Testis (tissue), 2 donors: ENCODE measurements at regions not wholly inside any gene's neighbourhood (a gene's known extent, or its start where the extent isn't known, plus 50 kb on each side); places are given as distances from the start of the nearest gene placed in this dataset.
A peak's percentile ranks its signal among the peaks of the same experiment; 100 is the strongest.

Source experiments
- DNase-seq: peaks from one replicate; pipeline ENCODE4 v3.0.0-alpha.2; 2019
- H3K27ac ChIP-seq, 2 donors: fragments of 200-600 bp; sonication (generic); one replicate each; pipeline ENCODE4 v1.5.1; 2019
- H3K27me3 ChIP-seq: fragments of 200-600 bp; sonication (generic); one replicate; pipeline ENCODE4 v1.5.1; 2019
- H3K36me3 ChIP-seq: fragments of 200-600 bp; sonication (generic); one replicate; pipeline ENCODE4 v1.5.1; 2017; ENCODE audit warnings: low read depth; ENCODE audit errors: missing control alignments
- H3K4me1 ChIP-seq: fragments of 200-600 bp; sonication (generic); one replicate; pipeline ENCODE4 v1.5.1; 2019
- H3K4me3 ChIP-seq, 2 donors: fragments of 200-600 bp; sonication (generic); one replicate each; pipeline ENCODE4 v1.5.1; 2017 to 2019
- H3K9me3 ChIP-seq: fragments of 200-600 bp; sonication (generic); one replicate; pipeline ENCODE4 v1.5.1; 2017
- POLR2A ChIP-seq: fragments of 450-650 bp; IDR thresholded peaks from one replicate; pipeline ENCODE4 v1.6.1; 2017; ENCODE audit warnings: antibody characterized with exemption, mild to moderate bottlenecking, moderate library complexity
- WGBS, 2 donors: methylation state at CpG; one replicate each; pipeline ENCODE4 v1.1.5; 2018; 5-methylcytosine and 5-hydroxymethylcytosine counted together
- intact Hi-C: fragments of 100-400 bp; cut with DNase I; formaldehyde crosslinking; loops from one replicate; pipeline ENCODE4 v1.15.1; 2023; ENCODE audit warnings: low total_unique reads
- TF ChIP-seq, protein P1 (sequence below), 3 experiments: fragments of 450-650 bp in 2 of 3; fragments of 200-600 bp in 1 of 3; sonication (generic) in 1 of 3; IDR thresholded peaks; one replicate each; pipeline ENCODE4 v1.5.1; 2016 to 2019; ENCODE audit warnings: antibody characterized with exemption in 3 of 3, mild to moderate bottlenecking in 2 of 3, moderate library complexity in 1 of 3

DNA sequence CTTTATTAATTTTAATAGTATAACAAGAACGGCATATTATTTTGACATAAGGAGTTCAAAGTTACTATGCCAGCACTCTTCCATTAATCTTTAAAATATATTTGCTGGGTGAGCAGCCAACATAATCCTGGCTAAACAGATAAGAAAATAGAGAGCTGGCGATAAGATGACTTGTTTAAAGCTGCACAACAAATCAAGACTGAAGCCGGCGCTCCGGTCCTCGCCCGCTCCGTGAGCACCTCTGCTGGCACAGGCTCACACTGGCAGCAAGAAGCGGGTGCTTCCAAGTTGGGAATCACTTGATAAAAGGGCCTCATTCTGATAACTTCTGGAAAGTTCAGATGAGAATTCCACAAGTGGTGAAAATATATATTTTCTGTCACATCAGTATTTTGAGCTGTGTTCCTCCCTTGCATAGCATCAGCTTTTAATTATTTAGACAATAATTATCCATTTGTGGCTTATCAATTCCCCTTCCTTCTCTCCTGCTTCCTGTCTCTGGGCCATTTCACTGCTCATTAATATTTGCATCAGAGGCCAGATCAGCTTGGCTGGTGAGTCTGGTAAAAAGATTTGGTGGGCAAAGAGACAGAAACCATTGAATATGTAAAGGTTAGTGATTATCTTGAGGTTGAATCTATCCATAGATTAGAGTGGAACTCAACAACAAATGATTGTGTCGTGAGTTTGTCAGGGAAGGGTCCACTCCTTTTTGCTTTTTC, 205.3 kb downstream of the MZT1 start:
- DNase-seq, result no peak
- Histone ChIP-seq H3K9me3 (no peaks in the 10 kb centered on the region), H3K27me3 (no peaks in the 10 kb centered on the region), H3K36me3 (no peaks in the 10 kb centered on the region), H3K4me3 (no peak overlapping the region), H3K4me1 (no peaks in the 10 kb centered on the region), H3K27ac (no peak overlapping the region)
- intact Hi-C loops, result no loop called here
- 58 to 76% methylated on average over 10 of the region's 10 CpGs for WGBS, 2 donors
- TF ChIP-seq, protein P1, sequence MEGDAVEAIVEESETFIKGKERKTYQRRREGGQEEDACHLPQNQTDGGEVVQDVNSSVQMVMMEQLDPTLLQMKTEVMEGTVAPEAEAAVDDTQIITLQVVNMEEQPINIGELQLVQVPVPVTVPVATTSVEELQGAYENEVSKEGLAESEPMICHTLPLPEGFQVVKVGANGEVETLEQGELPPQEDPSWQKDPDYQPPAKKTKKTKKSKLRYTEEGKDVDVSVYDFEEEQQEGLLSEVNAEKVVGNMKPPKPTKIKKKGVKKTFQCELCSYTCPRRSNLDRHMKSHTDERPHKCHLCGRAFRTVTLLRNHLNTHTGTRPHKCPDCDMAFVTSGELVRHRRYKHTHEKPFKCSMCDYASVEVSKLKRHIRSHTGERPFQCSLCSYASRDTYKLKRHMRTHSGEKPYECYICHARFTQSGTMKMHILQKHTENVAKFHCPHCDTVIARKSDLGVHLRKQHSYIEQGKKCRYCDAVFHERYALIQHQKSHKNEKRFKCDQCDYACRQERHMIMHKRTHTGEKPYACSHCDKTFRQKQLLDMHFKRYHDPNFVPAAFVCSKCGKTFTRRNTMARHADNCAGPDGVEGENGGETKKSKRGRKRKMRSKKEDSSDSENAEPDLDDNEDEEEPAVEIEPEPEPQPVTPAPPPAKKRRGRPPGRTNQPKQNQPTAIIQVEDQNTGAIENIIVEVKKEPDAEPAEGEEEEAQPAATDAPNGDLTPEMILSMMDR (IDR thresholded peaks at IDR 0.05), result no peak

DNA sequence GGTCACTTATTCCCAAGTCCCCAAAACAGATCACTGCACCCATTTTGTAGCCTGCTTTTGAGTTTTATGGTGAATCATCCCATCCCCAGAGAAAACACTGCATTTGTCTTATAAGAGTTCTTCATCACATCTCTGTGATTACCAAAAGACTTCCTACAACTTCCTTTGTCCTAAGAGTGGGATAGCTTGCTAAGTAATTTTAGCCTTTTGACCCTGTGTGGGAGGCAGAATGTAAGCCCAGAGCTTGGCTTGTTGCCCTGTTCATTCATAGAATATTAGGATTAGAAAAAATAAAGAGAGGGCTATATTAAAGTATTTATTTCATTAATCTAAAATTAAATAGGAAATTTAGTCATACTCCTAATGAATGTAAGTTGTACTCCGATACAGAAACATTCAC, 213.3 kb downstream of the MZT1 start:
- Histone ChIP-seq H3K4me1 (peaks cover 3% of the 10 kb centered on the region), H3K36me3 (no peaks in the 10 kb centered on the region), H3K27me3 (no peaks in the 10 kb centered on the region), H3K9me3 (no peaks in the 10 kb centered on the region), H3K27ac (no peak overlapping the region), H3K4me3 (no peak overlapping the region)
- no peak for DNase-seq
- WGBS, 2 donors, result 0 to 31% methylated on average over 1 of the region's 1 CpG
- intact Hi-C loops, result no loop called here
- TF ChIP-seq, protein P1 (IDR thresholded peaks at IDR 0.05), result no peak

GRCh38 chr13:72508392-72508791, 219.0 kb downstream of the MZT1 start:
- no peak for DNase-seq
- H3K36me3 ChIP-seq, result no peaks in the 10 kb centered on the region
- intact Hi-C loops, result no loop called here
- H3K4me1 ChIP-seq, result no peaks in the 10 kb centered on the region
- peak overlapping the region in 1 of 2 donors; percentile 13 for H3K4me3 ChIP-seq
- no peak overlapping the region for H3K27ac ChIP-seq
- H3K9me3 ChIP-seq, result no peaks in the 10 kb centered on the region
- TF ChIP-seq POLR2A, result no peak
- TF ChIP-seq, protein P1 (IDR thresholded peaks at IDR 0.05), result no peak
- 59 to 70% methylated on average over 7 of the region's 7 CpGs for WGBS, 2 donors
- H3K27me3 ChIP-seq, result no peaks in the 10 kb centered on the region

DNA sequence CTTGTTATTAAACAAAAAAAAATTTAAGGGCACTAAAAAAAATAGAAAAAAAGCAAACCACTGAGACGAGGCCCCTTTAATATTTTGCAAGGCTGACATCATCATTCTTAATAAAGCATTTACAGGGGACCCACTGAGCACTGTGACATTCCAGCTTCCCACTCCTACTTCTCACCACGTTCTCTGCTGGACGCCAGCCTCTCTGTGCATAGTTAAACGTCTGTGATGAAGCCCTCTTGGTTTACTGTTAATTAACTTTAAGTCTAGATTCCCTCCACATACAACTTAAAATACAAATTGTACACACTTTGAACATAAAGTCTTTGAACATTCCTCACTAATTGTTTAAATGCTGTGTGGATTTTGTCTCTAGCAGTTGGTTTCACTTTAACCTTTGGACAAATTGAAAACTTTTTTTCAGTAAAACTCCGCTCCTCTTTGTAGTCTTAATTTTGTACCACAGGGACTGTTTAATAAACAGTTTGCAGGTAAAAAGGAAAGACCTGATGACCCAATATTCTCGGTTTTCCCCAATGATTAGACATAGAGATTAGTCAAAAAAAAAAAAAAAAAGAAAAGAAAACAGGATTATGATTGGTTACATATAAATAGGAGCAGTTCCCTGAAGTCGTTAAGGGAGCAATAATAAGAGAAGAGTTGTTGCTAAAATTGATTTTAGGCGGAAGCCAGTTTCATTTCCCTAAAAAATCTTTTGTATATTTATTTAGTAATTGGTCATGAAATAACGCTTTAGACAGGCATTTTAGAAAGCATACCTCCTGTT, 219.8 kb downstream of the MZT1 start:
- intact Hi-C loops, result no loop called here
- H3K27me3 ChIP-seq, result no peaks in the 10 kb centered on the region
- no peak overlapping the region for H3K27ac ChIP-seq
- peak overlapping the region in 1 of 2 donors; percentile 13 for H3K4me3 ChIP-seq
- TF ChIP-seq, protein P1 (IDR thresholded peaks at IDR 0.05), result no peak
- TF ChIP-seq POLR2A, result no peak
- no peak for DNase-seq
- H3K36me3 ChIP-seq, result no peaks in the 10 kb centered on the region
- 36 to 48% methylated on average over 9 of the region's 9 CpGs for WGBS, 2 donors
- H3K4me1 ChIP-seq, result no peaks in the 10 kb centered on the region
- H3K9me3 ChIP-seq, result no peaks in the 10 kb centered on the region
